KMS-11 (cell line): ENCODE measurements at regions not wholly inside any gene's neighbourhood (a gene's known extent, or its start where the extent isn't known, plus 50 kb on each side); places are given as distances from the start of the nearest gene placed in this dataset.

Experiments used
- H2AFZ ChIP-seq: fragments of 200-600 bp; sonication (generic); 2 replicates; pipeline ENCODE4 v1.6.1; 2016; ENCODE audit warnings: antibody characterized with exemption, mixed run types, low read depth
- H3K27ac ChIP-seq: fragments of 200-600 bp; sonication (generic); 2 replicates; pipeline ENCODE4 v1.6.1; 2016; ENCODE audit warnings: mild to moderate bottlenecking, mixed run types
- H3K27me3 ChIP-seq: fragments of 200-600 bp; sonication (generic); 2 replicates; pipeline ENCODE4 v1.6.1; 2017; ENCODE audit warnings: mild to moderate bottlenecking, low read depth, mixed run types, moderate library complexity; ENCODE audit not compliant: insufficient read depth
- H3K36me3 ChIP-seq: fragments of 200-600 bp; sonication (generic); 2 replicates; pipeline ENCODE4 v1.6.1; 2017; ENCODE audit warnings: mild to moderate bottlenecking, mixed run types; ENCODE audit not compliant: insufficient read depth
- H3K4me1 ChIP-seq: fragments of 200-600 bp; sonication (generic); 2 replicates; pipeline ENCODE4 v1.6.1; 2016; ENCODE audit warnings: mild to moderate bottlenecking, low read depth, mixed run types; ENCODE audit not compliant: poor library complexity, severe bottlenecking
- H3K4me2 ChIP-seq: fragments of 200-600 bp; sonication (generic); 2 replicates; pipeline ENCODE4 v1.7.0; 2016; ENCODE audit warnings: mild to moderate bottlenecking, mixed run types
- H3K4me3 ChIP-seq: fragments of 200-600 bp; sonication (generic); IDR thresholded peaks from 2 replicates; pipeline ENCODE4 v1.6.1; 2017; ENCODE audit warnings: low read depth, low read length, mixed read lengths; ENCODE audit not compliant: insufficient read depth
- H3K79me2 ChIP-seq: fragments of 200-600 bp; sonication (generic); 2 replicates; pipeline ENCODE4 v1.6.1; 2016; ENCODE audit warnings: low read depth, mixed run types; ENCODE audit not compliant: insufficient read depth
- H3K9ac ChIP-seq: fragments of 200-600 bp; sonication (generic); 2 replicates; pipeline ENCODE4 v1.6.1; 2016; ENCODE audit warnings: mild to moderate bottlenecking, mixed run types
- H4K20me1 ChIP-seq: fragments of 200-600 bp; sonication (generic); 2 replicates; pipeline ENCODE4 v1.6.1; 2016; ENCODE audit warnings: mild to moderate bottlenecking, mixed run types; ENCODE audit not compliant: insufficient read depth
- CTCF ChIP-seq: fragments of 200-600 bp; sonication (generic); conservative IDR thresholded peaks from 2 replicates; pipeline ENCODE4 v1.6.1; 2017; ENCODE audit warnings: low read depth, mild to moderate bottlenecking, antibody characterized with exemption, low read length, moderate library complexity, mixed read lengths

GRCh38 chr4:22181736-22182135, 233.2 kb upstream of the KCNIP4 start:
- no peaks in the 10 kb centered on the region for H3K79me2 ChIP-seq
- H3K27me3 ChIP-seq, result no peaks in the 10 kb centered on the region
- H3K27ac ChIP-seq, result no peak overlapping the region
- no peak overlapping the region for H3K4me3 ChIP-seq
- H2AFZ ChIP-seq, result no peak overlapping the region
- H3K4me1 ChIP-seq, result no peaks in the 10 kb centered on the region
- no peak overlapping the region for H3K9ac ChIP-seq
- no peaks in the 10 kb centered on the region for H3K36me3 ChIP-seq
- no peak for TF ChIP-seq CTCF
- H4K20me1 ChIP-seq, result no peaks in the 10 kb centered on the region
- H3K4me2 ChIP-seq, result no peak overlapping the region

GRCh38 chr4:22179124-22179874, 230.7 kb upstream of the KCNIP4 start:
- Histone ChIP-seq H3K4me2 (no peak overlapping the region), H3K9ac (no peak overlapping the region), H3K36me3 (no peaks in the 10 kb centered on the region), H3K27me3 (no peaks in the 10 kb centered on the region), H4K20me1 (no peaks in the 10 kb centered on the region), H3K4me1 (no peaks in the 10 kb centered on the region), H3K27ac (no peak overlapping the region), H3K4me3 (no peak overlapping the region), H2AFZ (no peak overlapping the region), H3K79me2 (no peaks in the 10 kb centered on the region)
- TF ChIP-seq CTCF, result no peak

- H2AFZ ChIP-seq, result no peak overlapping the region
- H3K36me3 ChIP-seq, result no peaks in the 10 kb centered on the region
- no peaks in the 10 kb centered on the region for H4K20me1 ChIP-seq
- H3K4me1 ChIP-seq, result no peaks in the 10 kb centered on the region
- H3K79me2 ChIP-seq, result no peaks in the 10 kb centered on the region
- no peaks in the 10 kb centered on the region for H3K27me3 ChIP-seq
- H3K27ac ChIP-seq, result no peak overlapping the region
- H3K9ac ChIP-seq, result no peak overlapping the region
- no peak overlapping the region for H3K4me3 ChIP-seq
- H3K4me2 ChIP-seq, result no peak overlapping the region
- TF ChIP-seq CTCF, result no peak
Observed at GRCh38 chr4:22174640-22175039, 226.1 kb upstream of the KCNIP4 start.

GRCh38 chr4:22170353-22170752, 221.8 kb upstream of the KCNIP4 start:
- no peak overlapping the region for H2AFZ ChIP-seq
- H3K4me2 ChIP-seq, result no peak overlapping the region
- H3K27ac ChIP-seq, result no peak overlapping the region
- no peak overlapping the region for H3K4me3 ChIP-seq
- TF ChIP-seq CTCF, result no peak
- H3K36me3 ChIP-seq, result no peaks in the 10 kb centered on the region
- H3K9ac ChIP-seq, result no peak overlapping the region
- no peaks in the 10 kb centered on the region for H3K4me1 ChIP-seq
- H4K20me1 ChIP-seq, result no peaks in the 10 kb centered on the region
- no peaks in the 10 kb centered on the region for H3K27me3 ChIP-seq
- no peaks in the 10 kb centered on the region for H3K79me2 ChIP-seq
